GM19463 (cell line): ENCODE measurements at regions not wholly inside any gene's neighbourhood (a gene's known extent, or its start where the extent isn't known, plus 50 kb on each side); places are given as distances from the start of the nearest gene placed in this dataset.
"Not testable (repeated sequence)": the region's sequence is repeated elsewhere in the genome, so short reads cannot be mapped to it uniquely, and the experiment has no call there.

Source experiments
- ATAC-seq: cut with Tn5 transposase; IDR thresholded peaks from one replicate; pipeline ENCODE4 v1.9.1; 2021; ENCODE audit warnings: mild to moderate bottlenecking, moderate library complexity; ENCODE audit not compliant: unreplicated experiment

- no peak for ATAC-seq
Measured at GRCh38 chr4:114236171-114236769, 256.8 kb upstream of the ARSJ start.

- ATAC-seq: no peak
Measured at GRCh38 chr4:114237997-114238396, 258.6 kb upstream of the ARSJ start.

GRCh38 chr4:114249561-114249960 lies 270.1 kb upstream of the ARSJ start:
- no peak for ATAC-seq

- ATAC-seq: no peak
Measured at GRCh38 chr4:114249976-114250375, 270.5 kb upstream of the ARSJ start.

GRCh38 chr4:114250439-114250891 lies 271.0 kb upstream of the ARSJ start:
- no peak for ATAC-seq

- no peak for ATAC-seq
Measured at GRCh38 chr4:114251020-114251419, 271.6 kb upstream of the ARSJ start.

- no peak for ATAC-seq
Measured at GRCh38 chr4:114252499-114252898, 273.1 kb upstream of the ARSJ start.

- ATAC-seq: no peak
Measured at GRCh38 chr4:114257501-114257900, 278.1 kb upstream of the ARSJ start.

- ATAC-seq: not testable (repeated sequence)
Measured at GRCh38 chr4:114262421-114262820, 283.0 kb upstream of the ARSJ start.

- no peak for ATAC-seq
Measured at GRCh38 chr4:114263233-114263632, 283.8 kb upstream of the ARSJ start.

- no peak for ATAC-seq
Measured at GRCh38 chr4:114264452-114264851, 285.0 kb upstream of the ARSJ start.

- no peak for ATAC-seq
Measured at GRCh38 chr4:114264877-114265291, 285.4 kb upstream of the ARSJ start.

GRCh38 chr4:114265342-114265741 lies 285.9 kb upstream of the ARSJ start:
- no peak for ATAC-seq

GRCh38 chr4:114267976-114268375 lies 288.5 kb upstream of the ARSJ start:
- no peak for ATAC-seq

- no peak for ATAC-seq
Measured at GRCh38 chr4:114271031-114271430, 291.6 kb upstream of the ARSJ start.

- ATAC-seq: no peak
Measured at GRCh38 chr4:114272226-114272625, 292.8 kb upstream of the ARSJ start.

- no peak for ATAC-seq
Measured at GRCh38 chr4:114273238-114273637, 293.8 kb upstream of the ARSJ start.

- no peak for ATAC-seq
Measured at GRCh38 chr4:114277690-114278089, 298.2 kb upstream of the ARSJ start.

GRCh38 chr4:114279066-114279465 lies 299.6 kb upstream of the ARSJ start:
- ATAC-seq: no peak

- no peak for ATAC-seq
Measured at GRCh38 chr4:114279711-114280110, 300.3 kb upstream of the ARSJ start.

- ATAC-seq: no peak
Measured at GRCh38 chr4:114280645-114281044, 301.2 kb upstream of the ARSJ start.

GRCh38 chr4:114281164-114281960 lies 301.9 kb upstream of the ARSJ start:
- ATAC-seq: no peak
